D341Med (cell line): ENCODE measurements at regions not wholly inside any gene's neighbourhood (a gene's known extent, or its start where the extent isn't known, plus 50 kb on each side); places are given as distances from the start of the nearest gene placed in this dataset.
A peak's percentile ranks its signal among the peaks of the same experiment; 100 is the strongest.

Experiments used
- DNase-seq: peaks from one replicate; pipeline ENCODE4 v3.0.0; 2012; ENCODE audit warnings: low spot score

- DNase-seq = no peak
These were observed 52.5 kb upstream of the C9orf72 start for GRCh38 chr9:27625751-27626150.

- no peak for DNase-seq
These were observed 53.2 kb upstream of the C9orf72 start for GRCh38 chr9:27626244-27627187.

- no peak for DNase-seq
These were observed 53.9 kb upstream of the C9orf72 start for GRCh38 chr9:27627188-27627564.

DNA sequence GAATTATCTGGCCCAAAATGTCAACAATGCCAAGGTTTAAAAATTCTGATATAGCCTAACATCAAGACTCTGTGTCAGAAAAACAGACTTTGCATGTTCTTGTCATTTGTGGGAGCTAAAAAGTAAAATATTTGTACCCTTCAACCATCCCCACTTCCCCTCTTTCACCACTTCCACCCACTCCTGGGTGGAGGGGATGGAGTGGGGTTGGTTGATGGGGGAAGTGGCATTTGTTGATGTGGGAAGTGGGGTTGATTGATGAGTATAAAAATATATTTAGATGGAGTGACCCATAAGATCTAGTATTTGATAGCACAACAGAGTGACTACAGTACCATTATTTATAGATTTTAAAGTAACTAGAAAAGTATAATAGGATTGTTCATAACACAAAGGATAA, 55.0 kb upstream of the C9orf72 start:
- no peak for DNase-seq

DNA sequence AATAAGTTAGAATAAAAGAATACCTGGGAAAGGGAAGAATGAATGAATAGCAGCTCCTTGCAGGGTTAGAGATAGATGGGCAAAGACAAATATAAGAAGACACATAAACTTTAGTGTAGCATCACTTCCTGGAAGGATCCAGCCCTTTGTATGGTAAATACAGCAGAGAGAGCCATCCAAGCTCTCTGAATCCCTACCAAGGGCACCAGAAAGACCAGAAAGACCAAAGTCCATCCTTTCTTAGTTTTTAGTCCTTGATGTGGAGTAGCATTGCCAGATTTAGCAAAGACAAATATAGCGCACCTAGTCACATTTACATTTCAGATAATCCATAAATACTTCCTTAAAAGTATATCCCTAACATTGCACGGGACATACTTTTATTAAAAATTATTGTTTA, 56.1 kb upstream of the C9orf72 start:
- no peak for DNase-seq

DNA sequence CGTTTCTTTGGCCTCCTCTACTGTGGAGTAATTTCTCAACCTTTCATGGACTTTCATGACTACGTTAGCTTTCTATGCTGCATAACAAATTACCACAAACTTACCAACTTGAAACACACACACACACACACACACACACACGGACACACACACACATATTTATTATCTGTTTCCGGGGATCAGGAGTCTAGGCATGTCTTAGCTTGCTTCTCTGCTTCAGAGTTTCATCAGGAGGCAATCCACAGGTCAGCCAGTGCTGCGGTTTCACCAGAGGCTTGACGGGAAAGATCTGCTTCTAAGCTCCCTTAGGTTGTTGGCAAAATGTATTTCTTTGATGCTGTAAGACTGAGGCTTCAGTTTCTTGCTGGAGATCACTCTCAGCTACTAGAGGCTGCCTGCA, 59.0 kb upstream of the C9orf72 start:
- DNase-seq = no peak

GRCh38 chr9:27633764-27634163, 60.5 kb upstream of the C9orf72 start:
- no peak for DNase-seq

DNA sequence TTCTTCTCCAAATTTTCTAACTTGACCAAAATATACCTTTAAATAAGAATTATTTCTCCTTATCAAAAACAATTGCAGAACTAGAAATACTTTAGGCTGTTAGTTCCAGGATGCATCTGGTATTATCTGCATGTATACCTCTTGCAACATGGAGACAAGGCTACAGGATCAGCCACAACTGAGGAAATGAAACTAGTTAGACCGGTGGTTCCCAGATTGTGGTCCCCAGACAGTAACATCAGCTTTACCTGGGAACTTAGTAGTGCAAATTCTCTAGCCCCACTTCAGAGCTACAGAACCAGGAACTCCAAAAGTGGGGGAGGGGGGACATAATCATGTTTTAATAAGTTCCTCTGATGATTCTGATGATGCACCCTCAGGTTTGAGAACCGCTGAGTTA, 61.6 kb upstream of the C9orf72 start:
- no peak for DNase-seq

DNA sequence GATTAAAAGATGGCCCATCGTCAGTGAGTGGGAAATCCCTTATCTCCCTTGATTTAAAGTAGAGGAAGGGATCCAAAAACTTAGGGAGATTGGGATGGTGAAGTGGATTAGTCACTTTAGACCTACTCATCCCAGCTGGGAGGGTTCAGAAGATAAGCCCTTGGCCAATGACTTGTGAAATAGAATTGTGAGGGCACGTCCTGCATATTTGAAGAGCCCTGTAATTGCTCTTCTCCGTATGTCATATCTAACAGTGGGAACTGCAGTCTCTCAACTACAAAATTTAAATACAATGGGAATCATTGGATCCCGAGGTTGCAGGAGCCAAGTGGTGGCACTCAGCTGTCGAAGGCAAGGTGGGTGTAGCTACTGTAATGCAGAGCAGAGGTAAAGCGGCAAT, 65.4 kb upstream of the C9orf72 start:
- DNase-seq = no peak

DNA sequence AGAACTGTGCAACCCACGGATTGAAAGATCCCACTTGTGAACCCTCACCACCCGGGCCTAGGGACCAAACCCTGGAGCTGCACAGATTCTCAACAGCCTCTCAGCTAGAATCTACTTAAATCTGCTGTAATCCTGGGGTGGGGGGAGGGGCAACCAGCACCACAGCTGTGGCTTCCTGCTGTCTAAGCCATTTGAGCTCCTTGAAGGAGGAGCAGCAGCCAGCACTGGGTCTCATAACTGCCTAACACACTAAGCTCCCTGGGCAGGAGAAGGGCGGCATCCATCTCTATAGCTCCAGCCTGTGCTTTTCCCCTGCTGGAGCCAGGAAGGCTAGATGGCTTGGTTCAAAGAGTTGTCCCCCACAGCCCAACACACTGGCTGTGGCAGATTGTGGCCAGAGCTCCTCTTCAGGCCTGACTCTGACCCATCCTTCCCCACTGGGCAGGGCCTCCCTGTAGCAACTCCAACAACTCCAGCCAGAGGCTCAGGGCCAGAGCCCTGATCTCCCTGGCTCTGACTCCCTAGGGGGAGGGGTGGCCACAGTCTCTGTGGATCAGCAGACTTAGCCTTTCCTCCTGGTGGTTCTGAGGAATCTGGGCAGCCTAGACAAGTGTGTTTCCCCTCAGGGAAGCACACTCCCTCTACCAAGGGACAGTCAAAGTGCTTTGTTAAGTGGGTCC, 72.0 kb upstream of the C9orf72 start:
- DNase-seq = peak; percentile 64

GRCh38 chr9:27653246-27653645, 80.0 kb upstream of the C9orf72 start:
- DNase-seq = no peak

GRCh38 chr9:27653957-27654356, 80.7 kb upstream of the C9orf72 start:
- no peak for DNase-seq

DNA sequence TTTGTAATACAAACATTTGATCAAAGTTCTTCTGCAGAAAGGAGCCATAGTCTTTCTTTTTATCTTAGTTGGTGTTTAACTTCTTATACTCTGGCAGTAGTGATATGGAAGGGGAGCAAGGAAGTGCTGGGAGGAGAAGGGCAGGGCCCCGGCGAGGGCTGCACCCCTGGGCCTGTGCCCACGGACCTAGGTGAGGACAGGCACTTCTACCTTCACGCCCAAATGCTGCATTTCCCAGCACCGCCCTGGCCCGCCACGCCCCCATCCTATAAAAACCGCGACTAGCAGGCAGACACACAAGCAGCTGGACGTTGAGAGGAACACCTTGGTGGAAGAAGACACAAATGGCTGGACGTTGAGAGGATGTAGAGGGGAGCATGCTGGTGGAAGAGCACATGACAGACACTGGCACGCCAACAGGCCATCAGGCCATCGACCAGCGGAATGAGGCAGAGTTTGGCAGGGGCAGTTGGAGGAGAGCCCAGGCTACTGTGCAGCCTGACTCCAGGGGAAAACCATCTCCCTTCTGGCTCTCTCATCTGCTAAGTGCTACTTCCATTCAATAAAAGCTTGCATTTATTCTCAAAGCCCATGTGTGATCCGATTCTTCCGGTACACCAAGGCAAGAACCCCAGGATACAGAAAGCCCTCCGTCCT, 81.5 kb upstream of the C9orf72 start:
- no peak for DNase-seq

DNA sequence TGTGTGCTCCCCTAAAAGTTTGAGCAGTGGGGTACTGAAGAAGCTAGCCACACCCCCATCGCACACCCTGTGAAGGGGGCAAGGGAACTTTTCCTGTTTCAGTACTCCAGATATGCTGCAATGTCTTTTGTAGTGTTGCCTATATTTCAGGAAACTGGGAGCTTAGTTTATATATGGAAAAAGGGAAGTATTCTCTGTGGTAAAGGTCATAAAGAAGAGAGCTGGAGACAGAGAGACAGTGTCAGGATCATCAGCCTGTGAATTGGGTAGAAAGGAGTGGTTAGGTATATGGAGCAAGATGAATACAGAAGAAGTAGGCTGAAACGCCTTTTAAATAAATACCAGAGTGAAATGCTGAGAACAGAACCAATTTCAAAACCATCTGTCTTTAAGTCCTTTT, 82.2 kb upstream of the C9orf72 start:
- no peak for DNase-seq

DNA sequence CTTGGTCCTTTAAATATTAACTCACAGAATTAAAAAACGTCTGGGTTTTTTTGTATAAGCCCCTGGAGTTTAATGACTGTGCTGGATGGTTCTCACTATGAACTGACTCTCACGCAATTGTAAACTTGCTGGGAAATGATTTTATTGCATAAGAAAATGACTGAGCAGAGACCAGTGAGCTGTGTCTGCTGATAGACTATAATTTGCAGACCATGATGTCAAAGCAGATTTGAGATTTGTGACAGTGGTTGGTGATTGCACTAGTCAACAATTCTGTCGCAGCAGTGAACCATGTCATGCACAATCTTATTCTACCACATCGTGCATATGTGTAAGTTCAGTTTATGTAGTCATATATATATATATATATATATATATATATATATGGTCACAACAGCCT, 85.7 kb upstream of the C9orf72 start:
- no peak for DNase-seq

DNA sequence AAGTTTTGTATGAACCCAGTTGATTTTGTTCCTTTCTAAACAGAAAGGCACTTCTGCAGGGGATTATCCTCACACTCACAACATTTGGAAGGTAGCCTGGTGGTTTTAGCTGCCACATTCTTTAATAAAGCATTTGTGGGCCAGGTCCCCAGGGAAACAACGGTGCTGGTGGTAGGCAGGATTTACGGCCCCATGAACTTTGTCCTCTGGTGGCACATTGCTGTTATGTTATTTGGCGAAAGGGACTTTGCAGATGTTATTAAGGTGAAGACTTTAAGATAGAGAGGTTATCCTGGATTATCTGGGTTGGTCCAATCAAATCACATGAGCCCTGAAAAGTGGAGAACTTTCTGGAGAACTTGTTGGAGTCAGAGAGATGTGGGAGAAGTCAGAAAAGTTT, 86.3 kb upstream of the C9orf72 start:
- no peak for DNase-seq

GRCh38 chr9:27660148-27660547, 86.9 kb upstream of the C9orf72 start:
- DNase-seq = no peak

DNA sequence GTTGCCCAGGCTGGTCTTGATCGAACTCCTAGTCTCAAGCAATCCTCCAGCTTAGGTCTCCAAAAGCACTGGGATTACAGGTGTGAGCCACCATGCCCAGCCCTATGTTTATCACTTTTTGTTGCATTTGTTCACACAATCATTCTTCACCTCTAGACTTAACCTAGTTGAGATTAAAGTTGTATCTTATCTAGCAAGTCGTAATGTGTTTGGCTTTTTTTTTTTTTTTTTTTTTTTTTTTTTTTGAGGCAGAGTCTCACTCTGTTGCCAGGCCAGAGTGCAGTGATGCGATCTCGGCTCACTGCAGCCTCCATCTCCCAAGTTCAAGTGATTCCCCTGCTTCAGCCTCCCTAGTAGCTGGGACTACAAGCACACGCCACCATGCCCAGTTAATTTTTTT, 90.2 kb upstream of the C9orf72 start:
- DNase-seq = no peak

DNA sequence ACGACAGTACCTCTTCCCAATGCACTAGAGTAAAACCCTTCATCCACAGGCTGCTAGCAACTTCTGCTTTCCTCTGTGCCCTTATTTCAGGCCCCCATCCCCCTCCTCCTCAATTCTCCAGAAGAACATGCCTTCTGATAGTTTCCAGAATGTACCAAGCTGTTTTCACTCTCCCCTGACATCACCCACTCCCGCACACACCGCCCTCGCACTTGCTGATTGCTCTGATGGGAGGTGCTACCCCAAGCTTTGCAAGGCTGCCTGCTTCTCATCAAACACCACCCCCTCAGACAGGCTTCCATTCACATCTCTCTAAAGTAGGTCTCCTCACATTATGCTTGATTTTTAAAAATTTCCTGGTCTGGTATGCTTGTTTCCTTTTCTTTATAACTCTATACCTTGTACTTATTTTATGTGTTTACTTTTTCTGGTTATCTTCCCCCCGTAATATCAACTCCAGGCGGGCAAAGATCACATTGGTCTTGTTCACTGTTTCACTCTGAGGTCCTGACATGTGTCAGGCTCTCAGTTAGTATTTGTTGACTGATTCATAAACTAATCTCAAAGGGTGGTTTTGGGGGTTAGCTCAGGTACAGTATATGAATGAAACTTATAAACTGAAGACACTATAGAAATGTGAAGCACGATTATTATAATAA, 91.0 kb upstream of the C9orf72 start:
- DNase-seq = no peak

DNA sequence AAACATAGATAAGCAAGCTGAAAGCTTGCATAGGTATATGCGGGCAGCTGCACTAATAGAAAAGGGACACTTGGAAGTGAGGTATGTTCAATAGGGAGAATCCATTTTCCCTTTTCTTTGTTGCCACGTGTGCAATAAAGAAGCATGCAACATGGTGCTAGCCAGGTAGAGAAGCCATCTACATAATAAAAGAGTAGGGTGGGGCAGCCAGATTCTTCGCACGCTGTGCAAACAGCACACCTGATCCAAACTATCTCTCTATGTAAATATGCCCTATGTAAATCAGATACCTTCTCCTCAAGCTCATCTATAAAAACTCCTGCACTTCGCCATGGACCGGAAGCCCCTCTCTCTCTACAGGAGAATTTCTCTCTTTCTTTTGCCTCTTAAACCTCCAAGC, 91.9 kb upstream of the C9orf72 start:
- DNase-seq = no peak

DNA sequence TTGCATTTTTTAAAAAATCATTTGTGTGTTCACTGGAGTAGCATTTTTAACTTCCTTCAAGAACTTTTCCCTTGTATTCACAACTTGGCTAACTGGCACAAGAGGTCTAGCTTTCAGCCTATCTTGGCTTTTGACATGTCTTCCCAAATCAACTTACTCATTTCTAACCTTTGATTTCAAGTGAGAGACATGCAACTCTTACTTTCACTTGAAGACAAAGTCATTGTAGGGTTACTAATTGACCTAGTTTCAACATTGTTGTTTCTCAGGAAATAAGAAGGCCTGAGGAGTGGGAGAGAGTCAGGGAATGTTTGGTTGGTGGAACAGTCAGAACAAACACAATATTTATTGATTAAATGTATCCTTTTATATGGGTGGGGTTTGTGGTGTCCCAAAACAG, 95.0 kb upstream of the C9orf72 start:
- no peak for DNase-seq

- DNase-seq = no peak
These were observed 98.4 kb upstream of the C9orf72 start for GRCh38 chr9:27671636-27672035.

DNA sequence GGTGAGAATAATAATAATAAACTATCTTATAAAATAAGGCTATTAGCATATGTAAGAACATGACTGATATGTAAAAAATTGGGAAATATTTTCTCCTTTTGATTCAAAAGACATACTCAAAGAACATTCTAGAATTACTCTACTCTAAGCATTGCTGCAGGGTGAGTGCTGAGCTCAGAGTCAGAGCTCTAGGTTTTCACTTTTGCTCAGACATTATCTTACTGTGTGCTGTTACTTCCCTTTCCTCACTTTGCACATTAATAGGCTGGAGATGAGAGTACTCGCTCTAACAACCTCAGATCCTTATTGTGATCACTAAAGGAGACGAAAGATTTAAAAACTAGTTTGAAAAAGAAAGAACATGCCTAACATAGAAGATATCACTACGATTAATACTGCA, 99.4 kb upstream of the C9orf72 start:
- DNase-seq = no peak
